GM12878 (cell line): ENCODE measurements at regions not wholly inside any gene's neighbourhood (a gene's known extent, or its start where the extent isn't known, plus 50 kb on each side); places are given as distances from the start of the nearest gene placed in this dataset.

ENCODE experiments used
- ATAC-seq: fragments of 200-7000 bp; cut with Tn5 transposase; 3 replicates; pipeline ENCODE4 v1.9.1; 2020; ENCODE audit warnings: mild to moderate bottlenecking, moderate library complexity
- BruUV-seq: library from RNA; stranded (reverse); fragments of 400-500 nt; replicated peaks from 2 replicates; lab custom pipeline; 2021; lab: Mats Ljungman, UMichigan
- CTCF ChIA-PET: fragments of 300-600 bp; sonication (Branson Sonifier 250); formaldehyde crosslinking; extraction: SDS; loops from one replicate; lab custom pipeline; 2021; ENCODE audit warnings: inconsistent platforms; lab: Yijun Ruan, JAX
- POLR2A ChIA-PET: fragments of 350-600 bp; formaldehyde crosslinking; extraction: SDS; loops from one replicate; lab custom pipeline; 2021; ENCODE audit warnings: inconsistent platforms; lab: Charles Lee
- RAD21 ChIA-PET: fragments of 300-600 bp; sonication (Branson Sonifier 250); formaldehyde crosslinking; loops from one replicate; lab custom pipeline; 2023; ENCODE audit warnings: antibody characterized with exemption; ENCODE audit not compliant: unreplicated experiment; lab: Charles Lee
- SMC1A ChIA-PET: fragments of 300-600 bp; sonication (Branson Sonifier 250); formaldehyde crosslinking; loops from one replicate; lab custom pipeline; 2023; ENCODE audit not compliant: unreplicated experiment, uncharacterized antibody; lab: Charles Lee
- DNase-seq: peaks from one replicate; pipeline ENCODE4 v3.0.0-alpha.2; 2011; ENCODE audit warnings: low read depth, low spot score
- FAIRE-seq: peaks from 3 replicates; lab custom pipeline; 2011; peaks lifted over from hg19 to GRCh38; lab: Jason Lieb, UNC
- H2AFZ ChIP-seq: 2 replicates; pipeline ENCODE4 v1.6.0; 2011; ENCODE audit warnings: low read depth, low read length, control low read depth; ENCODE audit not compliant: control insufficient read depth
- H3K27ac ChIP-seq: 2 replicates; pipeline ENCODE4 v1.5.1; 2011; ENCODE audit warnings: control low read depth; ENCODE audit not compliant: control insufficient read depth, insufficient read depth
- H3K27me3 ChIP-seq, 2 experiments: replicated peaks in 1 of 2; 2 replicates each; pipeline versions ENCODE4 v1.6.0 to v1.6.1; 2011; ENCODE audit warnings: low read length in 1 of 2; ENCODE audit not compliant: control insufficient read depth in 2 of 2, insufficient read depth in 2 of 2
- H3K36me3 ChIP-seq, 2 experiments: 2 replicates each; pipeline ENCODE4 v1.5.1; 2011; ENCODE audit warnings: low read length in 1 of 2; ENCODE audit not compliant: control insufficient read depth in 2 of 2, insufficient read depth in 2 of 2
- H3K4me1 ChIP-seq: 2 replicates; pipeline ENCODE4 v1.6.1; 2011; ENCODE audit warnings: mild to moderate bottlenecking, low read length, moderate library complexity, mixed read lengths; ENCODE audit not compliant: control insufficient read depth, insufficient read depth
- H3K4me2 ChIP-seq: 2 replicates; pipeline ENCODE4 v1.6.0; 2011; ENCODE audit warnings: control low read depth; ENCODE audit not compliant: control insufficient read depth, insufficient read depth
- H3K4me3 ChIP-seq: fragments of 200-600 bp; sonication (generic); 2 replicates; pipeline ENCODE4 v1.5.1; 2016
- H3K79me2 ChIP-seq: 2 replicates; pipeline ENCODE4 v1.6.0; 2011; ENCODE audit warnings: low read length; ENCODE audit not compliant: control insufficient read depth, insufficient read depth
- H3K9ac ChIP-seq: 2 replicates; pipeline ENCODE4 v1.8.0; 2011; ENCODE audit warnings: low read length, control low read depth, mixed read lengths; ENCODE audit not compliant: control insufficient read depth, insufficient read depth
- H3K9me3 ChIP-seq: replicated peaks from 3 replicates; pipeline ENCODE4 v1.5.1; 2011; ENCODE audit warnings: mild to moderate bottlenecking, low read length; ENCODE audit not compliant: control insufficient read depth, insufficient read depth
- H4K20me1 ChIP-seq: 2 replicates; pipeline ENCODE4 v1.6.0; 2011; ENCODE audit not compliant: control insufficient read depth, insufficient read depth
- CBX5 ChIP-seq: sonication (generic); IDR thresholded peaks from 2 replicates; pipeline ENCODE4 v1.6.1; 2016; ENCODE audit warnings: low read depth, moderate library complexity, mild to moderate bottlenecking, inconsistent platforms
- IKZF2 ChIP-seq, 2 experiments: fragments of 450-650 bp; IDR thresholded peaks; 2 replicates each; pipeline ENCODE4 v1.6.1; 2017; ENCODE audit warnings: mild to moderate bottlenecking in 2 of 2, moderate library complexity in 2 of 2
- KAT2A ChIP-seq: conservative IDR thresholded peaks from 2 replicates; pipeline ENCODE4 v1.6.1; 2011; ENCODE audit warnings: low read depth, low read length; ENCODE audit not compliant: control insufficient read depth
- KLF5 ChIP-seq: fragments of 450-650 bp; IDR thresholded peaks from 2 replicates; pipeline ENCODE4 v1.6.1; 2014; ENCODE audit warnings: mild to moderate bottlenecking; ENCODE audit not compliant: partially characterized antibody
- NFXL1 ChIP-seq: fragments of 450-650 bp; IDR thresholded peaks from 2 replicates; pipeline ENCODE4 v1.6.1; 2017; ENCODE audit warnings: antibody characterized with exemption, mild to moderate bottlenecking, borderline replicate concordance
- SMC3 ChIP-seq: IDR thresholded peaks from 2 replicates; pipeline ENCODE4 v1.6.1; 2011; ENCODE audit warnings: low read length, improper control_type of control experiment, borderline replicate concordance
- TCF7 ChIP-seq: IDR thresholded peaks from 2 replicates; pipeline ENCODE4 v1.6.1; 2014; ENCODE audit warnings: antibody characterized with exemption, borderline replicate concordance
- YBX1 ChIP-seq: fragments of 450-650 bp; IDR thresholded peaks from 2 replicates; pipeline ENCODE4 v1.6.1; 2016; ENCODE audit warnings: antibody characterized with exemption
- WGBS: methylation state at CpG from one replicate; pipeline ENCODE4 v1.1.6; 2016; ENCODE audit warnings: low lambda C conversion rate; ENCODE audit not compliant: insufficient replicate concordance, insufficient coverage; ENCODE audit errors: missing lambda C conversion rate; 5-methylcytosine and 5-hydroxymethylcytosine counted together
- in situ Hi-C: fragments of 300-500 bp; cut with MboI; formaldehyde crosslinking; loops from 9 replicates; pipeline ENCODE4 v1.14.3; 2018; ENCODE audit warnings: mixed read lengths
- intact Hi-C: fragments of 100-400 bp; cut with micrococcal nuclease; formaldehyde crosslinking; loops from one replicate; pipeline ENCODE4 v1.14.2; 2022; ENCODE audit not compliant: unreplicated experiment
- TF ChIP-seq, protein P1 (sequence below): IDR thresholded peaks from 2 replicates; pipeline ENCODE4 v1.6.1; 2011; ENCODE audit warnings: low read depth, low read length, improper control_type of control experiment, borderline replicate concordance
- TF ChIP-seq, protein P2 (sequence below): fragments of 450-650 bp; conservative IDR thresholded peaks from 2 replicates; pipeline ENCODE4 v1.6.1; 2017; ENCODE audit warnings: mild to moderate bottlenecking, moderate library complexity
- TF ChIP-seq, protein P3 (sequence below): fragments of 450-650 bp; IDR thresholded peaks from 2 replicates; pipeline ENCODE4 v1.6.1; 2014; ENCODE audit warnings: mild to moderate bottlenecking
- TF ChIP-seq, protein P4 (sequence below): fragments of 450-650 bp; formaldehyde crosslinking; IDR thresholded peaks from 2 replicates; pipeline ENCODE4 v1.5.0; 2022; ENCODE audit warnings: mild to moderate bottlenecking, missing genetic modification characterization

DNA sequence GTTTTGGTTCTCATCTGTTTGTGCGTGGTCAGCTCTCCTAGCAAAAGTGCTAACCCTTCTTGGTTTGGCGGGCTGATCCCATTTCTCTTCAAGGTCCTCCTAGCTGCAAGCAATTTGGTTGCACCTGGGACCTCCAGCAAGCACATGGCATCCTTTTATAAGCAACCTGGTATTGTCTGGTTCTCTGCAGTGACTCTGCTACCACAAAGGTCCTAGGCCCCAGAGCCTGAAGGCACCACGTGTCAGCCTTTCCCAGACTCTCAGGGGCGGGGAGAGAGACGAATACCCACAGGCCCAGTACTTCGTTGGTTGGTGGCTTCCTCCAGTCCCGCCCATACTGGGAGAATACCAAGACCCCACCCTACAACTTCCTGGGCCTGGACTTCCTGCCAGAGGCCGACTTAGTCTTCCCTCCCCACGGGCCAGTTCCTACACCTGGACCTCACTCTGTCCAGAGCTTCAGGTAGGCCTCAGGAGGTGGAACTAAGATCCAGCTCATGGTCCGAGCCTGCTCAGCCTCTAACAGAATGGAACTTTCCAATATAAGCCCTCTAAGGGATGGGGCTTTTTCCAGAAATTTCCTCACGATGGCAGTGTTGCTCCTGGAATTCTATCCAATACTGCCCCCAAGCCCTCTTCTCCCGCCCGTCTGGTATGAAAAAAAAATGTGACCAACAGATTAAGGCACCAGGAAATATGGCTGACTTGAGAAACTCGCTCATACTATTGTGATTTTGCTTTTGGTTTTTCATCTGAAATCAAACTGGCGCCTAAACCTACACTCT is 192.5 kb upstream of the STK26 start:
- peak overlapping the region; percentile 78 for H3K4me2 ChIP-seq
- peak; percentile 54 to 74 for TF ChIP-seq IKZF2 (IDR thresholded peaks at IDR 0.05)
- no peak for TF ChIP-seq NFXL1
- TF ChIP-seq TCF7, result no peak
- no peak for TF ChIP-seq KAT2A
- TF ChIP-seq, protein P1, sequence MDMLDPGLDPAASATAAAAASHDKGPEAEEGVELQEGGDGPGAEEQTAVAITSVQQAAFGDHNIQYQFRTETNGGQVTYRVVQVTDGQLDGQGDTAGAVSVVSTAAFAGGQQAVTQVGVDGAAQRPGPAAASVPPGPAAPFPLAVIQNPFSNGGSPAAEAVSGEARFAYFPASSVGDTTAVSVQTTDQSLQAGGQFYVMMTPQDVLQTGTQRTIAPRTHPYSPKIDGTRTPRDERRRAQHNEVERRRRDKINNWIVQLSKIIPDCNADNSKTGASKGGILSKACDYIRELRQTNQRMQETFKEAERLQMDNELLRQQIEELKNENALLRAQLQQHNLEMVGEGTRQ, result peak; percentile 29; the same call in 1 of the 2 replicates
- TF ChIP-seq, protein P2, sequence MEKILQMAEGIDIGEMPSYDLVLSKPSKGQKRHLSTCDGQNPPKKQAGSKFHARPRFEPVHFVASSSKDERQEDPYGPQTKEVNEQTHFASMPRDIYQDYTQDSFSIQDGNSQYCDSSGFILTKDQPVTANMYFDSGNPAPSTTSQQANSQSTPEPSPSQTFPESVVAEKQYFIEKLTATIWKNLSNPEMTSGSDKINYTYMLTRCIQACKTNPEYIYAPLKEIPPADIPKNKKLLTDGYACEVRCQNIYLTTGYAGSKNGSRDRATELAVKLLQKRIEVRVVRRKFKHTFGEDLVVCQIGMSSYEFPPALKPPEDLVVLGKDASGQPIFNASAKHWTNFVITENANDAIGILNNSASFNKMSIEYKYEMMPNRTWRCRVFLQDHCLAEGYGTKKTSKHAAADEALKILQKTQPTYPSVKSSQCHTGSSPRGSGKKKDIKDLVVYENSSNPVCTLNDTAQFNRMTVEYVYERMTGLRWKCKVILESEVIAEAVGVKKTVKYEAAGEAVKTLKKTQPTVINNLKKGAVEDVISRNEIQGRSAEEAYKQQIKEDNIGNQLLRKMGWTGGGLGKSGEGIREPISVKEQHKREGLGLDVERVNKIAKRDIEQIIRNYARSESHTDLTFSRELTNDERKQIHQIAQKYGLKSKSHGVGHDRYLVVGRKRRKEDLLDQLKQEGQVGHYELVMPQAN, result 0 out of 2 replicates have a peak, but pooled peaks have one; percentile 26
- TF ChIP-seq, protein P3, sequence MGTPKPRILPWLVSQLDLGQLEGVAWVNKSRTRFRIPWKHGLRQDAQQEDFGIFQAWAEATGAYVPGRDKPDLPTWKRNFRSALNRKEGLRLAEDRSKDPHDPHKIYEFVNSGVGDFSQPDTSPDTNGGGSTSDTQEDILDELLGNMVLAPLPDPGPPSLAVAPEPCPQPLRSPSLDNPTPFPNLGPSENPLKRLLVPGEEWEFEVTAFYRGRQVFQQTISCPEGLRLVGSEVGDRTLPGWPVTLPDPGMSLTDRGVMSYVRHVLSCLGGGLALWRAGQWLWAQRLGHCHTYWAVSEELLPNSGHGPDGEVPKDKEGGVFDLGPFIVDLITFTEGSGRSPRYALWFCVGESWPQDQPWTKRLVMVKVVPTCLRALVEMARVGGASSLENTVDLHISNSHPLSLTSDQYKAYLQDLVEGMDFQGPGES, result no peak
- TF ChIP-seq KLF5, result no peak
- peak; percentile 35; the same call in 1 of the 2 replicates for TF ChIP-seq SMC3
- no peak for TF ChIP-seq YBX1
- TF ChIP-seq, protein P4, sequence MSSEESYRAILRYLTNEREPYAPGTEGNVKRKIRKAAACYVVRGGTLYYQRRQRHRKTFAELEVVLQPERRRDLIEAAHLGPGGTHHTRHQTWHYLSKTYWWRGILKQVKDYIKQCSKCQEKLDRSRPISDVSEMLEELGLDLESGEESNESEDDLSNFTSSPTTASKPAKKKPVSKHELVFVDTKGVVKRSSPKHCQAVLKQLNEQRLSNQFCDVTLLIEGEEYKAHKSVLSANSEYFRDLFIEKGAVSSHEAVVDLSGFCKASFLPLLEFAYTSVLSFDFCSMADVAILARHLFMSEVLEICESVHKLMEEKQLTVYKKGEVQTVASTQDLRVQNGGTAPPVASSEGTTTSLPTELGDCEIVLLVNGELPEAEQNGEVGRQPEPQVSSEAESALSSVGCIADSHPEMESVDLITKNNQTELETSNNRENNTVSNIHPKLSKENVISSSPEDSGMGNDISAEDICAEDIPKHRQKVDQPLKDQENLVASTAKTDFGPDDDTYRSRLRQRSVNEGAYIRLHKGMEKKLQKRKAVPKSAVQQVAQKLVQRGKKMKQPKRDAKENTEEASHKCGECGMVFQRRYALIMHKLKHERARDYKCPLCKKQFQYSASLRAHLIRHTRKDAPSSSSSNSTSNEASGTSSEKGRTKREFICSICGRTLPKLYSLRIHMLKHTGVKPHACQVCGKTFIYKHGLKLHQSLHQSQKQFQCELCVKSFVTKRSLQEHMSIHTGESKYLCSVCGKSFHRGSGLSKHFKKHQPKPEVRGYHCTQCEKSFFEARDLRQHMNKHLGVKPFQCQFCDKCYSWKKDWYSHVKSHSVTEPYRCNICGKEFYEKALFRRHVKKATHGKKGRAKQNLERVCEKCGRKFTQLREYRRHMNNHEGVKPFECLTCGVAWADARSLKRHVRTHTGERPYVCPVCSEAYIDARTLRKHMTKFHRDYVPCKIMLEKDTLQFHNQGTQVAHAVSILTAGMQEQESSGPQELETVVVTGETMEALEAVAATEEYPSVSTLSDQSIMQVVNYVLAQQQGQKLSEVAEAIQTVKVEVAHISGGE (CRISPR knock-in tag), result no peak
- TF ChIP-seq CBX5, result no peak; the same call in 1 of the 2 replicates

More for the DNA sequence above, 192.5 kb upstream of the STK26 start:
- SMC1A ChIA-PET, result interaction anchor here (1.0 to 1.2 kb wide), 2 partner anchors 24 to 658 kb away, joined by 3 to 4 read pairs; no protein-coding TSS in a partner anchor
- H3K27me3 ChIP-seq, result no peaks in the 10 kb centered on the region
- H3K9ac ChIP-seq, result peak overlapping the region; percentile 66
- 40% methylated on average over 15 of the region's 15 CpGs for WGBS
- no peak for FAIRE-seq
- peaks cover 4% of the 10 kb centered on the region; the same call in 1 of the 2 replicates for H3K4me1 ChIP-seq
- POLR2A ChIA-PET, result no interaction called here
- H3K27ac ChIP-seq, result peak overlapping the region; percentile 48
- no peaks in the 10 kb centered on the region for H3K9me3 ChIP-seq
- peaks cover 43% of the 10 kb centered on the region for H3K79me2 ChIP-seq
- H2AFZ ChIP-seq, result peak overlapping the region; percentile 52
- intact Hi-C loops, result loop anchor here (1.0 to 5.0 kb wide), 4 partner anchors 192 to 782 kb away; partner anchors contain the start of genes MBNL3 and STK26
- RAD21 ChIA-PET, result interaction anchor here (1.7 kb wide), 1 partner anchor 17 kb away, joined by 4 read pairs; no protein-coding TSS in a partner anchor
- peak; percentile 88 for ATAC-seq
- in situ Hi-C loops, result loop anchor here (5.0 kb wide), 2 partner anchors 387 to 787 kb away; partner anchors contain the start of gene RAP2C
- DNase-seq, result peak; percentile 69
- H3K4me3 ChIP-seq, result peak overlapping the region; percentile 62
- CTCF ChIA-PET, result interaction anchor here (0.9 to 1.4 kb wide), 2 partner anchors 11 to 389 kb away, joined by 4 read pairs; partner anchors contain the start of gene RAP2C
- H3K36me3 ChIP-seq, result no peaks in the 10 kb centered on the region
- BruUV-seq, result TSS peak; percentile 95
- H4K20me1 ChIP-seq, result no peaks in the 10 kb centered on the region
